ENCODE measurements at regions not wholly inside any gene's neighbourhood (a gene's known extent, or its start where the extent isn't known, plus 50 kb on each side); places are given as distances from the start of the nearest gene placed in this dataset.

GRCh38 chr6:156316583-156317125 is 460.5 kb upstream of the ARID1B start:
- no peak overlapping the region for H3K4me3 Mint-ChIP-seq
- Histone ChIP-seq H3K4me1 (ENCODE audit: control insufficient read depth in 2 of 2, insufficient read depth in 2 of 2, low read length in 2 of 2) (no peaks in the 10 kb centered on the region), H3K36me3 (ENCODE audit: control insufficient read depth in 2 of 3, insufficient read depth in 3 of 3, low read length in 3 of 3) (no peaks in the 10 kb centered on the region), H3K27ac (ENCODE audit: low read depth, low read length) (no peak overlapping the region), H3K4me3 (ENCODE audit: low read length) (no peak overlapping the region), H3K9me3 (ENCODE audit: control insufficient read depth in 2 of 3, low read length in 3 of 3) (no peaks in the 10 kb centered on the region), H3K27me3 (ENCODE audit: control insufficient read depth in 2 of 2, insufficient read depth in 2 of 2, low read length in 2 of 2) (no peaks in the 10 kb centered on the region)
- no peaks in the 10 kb centered on the region for H3K4me1 Mint-ChIP-seq
- DNase-seq (no peak), ATAC-seq (no peak)
- ChIA-PET POLR2A (interaction anchor here (0.7 kb wide), 1 partner anchor 1676 kb away, joined by 3 read pairs; no protein-coding TSS in a partner anchor), CTCF (no interaction called here)
- H3K36me3 Mint-ChIP-seq = peaks cover 0 to 4% (median 0%) of the 10 kb centered on the region in 5 donors
- intact Hi-C loops (cut with micrococcal nuclease) = no loop called here
- H3K9me3 Mint-ChIP-seq = peaks cover 0 to 6% (median 0%) of the 10 kb centered on the region in 11 donors
- no peaks in the 10 kb centered on the region for H3K27me3 Mint-ChIP-seq
- H3K27ac Mint-ChIP-seq = no peak overlapping the region

GRCh38 chr6:156315146-156315545 is 462.0 kb upstream of the ARID1B start:
- no peak for DNase-seq
- Mint-ChIP-seq H3K4me1 (peaks cover 0 to 4% (median 0%) of the 10 kb centered on the region in 7 donors), H3K36me3 (peaks cover 0 to 4% (median 0%) of the 10 kb centered on the region in 5 donors), H3K27ac (peak overlapping the region in 1 of 9 donors; percentile 17), H3K4me3 (no peak overlapping the region), H3K27me3 (no peaks in the 10 kb centered on the region), H3K9me3 (peaks cover 0 to 3% (median 0%) of the 10 kb centered on the region in 11 donors)
- ATAC-seq = no peak
- intact Hi-C loops (cut with micrococcal nuclease) = no loop called here
- Histone ChIP-seq H3K27me3 (ENCODE audit: control insufficient read depth in 2 of 2, insufficient read depth in 2 of 2, low read length in 2 of 2) (no peaks in the 10 kb centered on the region), H3K4me3 (ENCODE audit: low read length) (no peak overlapping the region), H3K4me1 (ENCODE audit: control insufficient read depth in 2 of 2, insufficient read depth in 2 of 2, low read length in 2 of 2) (no peaks in the 10 kb centered on the region), H3K27ac (ENCODE audit: low read depth, low read length) (no peak overlapping the region), H3K36me3 (ENCODE audit: control insufficient read depth in 2 of 3, insufficient read depth in 3 of 3, low read length in 3 of 3) (no peaks in the 10 kb centered on the region), H3K9me3 (ENCODE audit: control insufficient read depth in 2 of 3, low read length in 3 of 3) (no peaks in the 10 kb centered on the region)
- ChIA-PET POLR2A (no interaction called here), CTCF (no interaction called here)

- Mint-ChIP-seq H3K9me3 (peaks cover 0 to 3% (median 0%) of the 10 kb centered on the region in 11 donors), H3K4me1 (peaks cover 0 to 4% (median 0%) of the 10 kb centered on the region in 7 donors), H3K27me3 (no peaks in the 10 kb centered on the region), H3K4me3 (no peak overlapping the region), H3K36me3 (no peaks in the 10 kb centered on the region), H3K27ac (no peak overlapping the region)
- no peak overlapping the region for H3K27ac ChIP-seq (ENCODE audit: low read depth, low read length)
- H3K9me3 ChIP-seq (ENCODE audit: control insufficient read depth in 2 of 3, low read length in 3 of 3) = no peaks in the 10 kb centered on the region
- intact Hi-C loops (cut with micrococcal nuclease) = no loop called here
- POLR2A ChIA-PET = no interaction called here
- H3K4me3 ChIP-seq (ENCODE audit: low read length) = no peak overlapping the region
- CTCF ChIA-PET = no interaction called here
- no peaks in the 10 kb centered on the region for H3K4me1 ChIP-seq (ENCODE audit: control insufficient read depth in 2 of 2, insufficient read depth in 2 of 2, low read length in 2 of 2)
- no peaks in the 10 kb centered on the region for H3K27me3 ChIP-seq (ENCODE audit: control insufficient read depth in 2 of 2, insufficient read depth in 2 of 2, low read length in 2 of 2)
- DNase-seq = no peak
- ATAC-seq = no peak
- H3K36me3 ChIP-seq (ENCODE audit: control insufficient read depth in 2 of 3, insufficient read depth in 3 of 3, low read length in 3 of 3) = no peaks in the 10 kb centered on the region
Measured at GRCh38 chr6:156313037-156313436, 464.1 kb upstream of the ARID1B start.

GRCh38 chr6:156311291-156311690 is 465.9 kb upstream of the ARID1B start:
- no peak overlapping the region for H3K4me3 ChIP-seq (ENCODE audit: low read length)
- H3K9me3 ChIP-seq (ENCODE audit: control insufficient read depth in 2 of 3, low read length in 3 of 3) = no peaks in the 10 kb centered on the region
- no peaks in the 10 kb centered on the region for H3K36me3 Mint-ChIP-seq
- no peaks in the 10 kb centered on the region for H3K4me1 ChIP-seq (ENCODE audit: control insufficient read depth in 2 of 2, insufficient read depth in 2 of 2, low read length in 2 of 2)
- H3K27ac Mint-ChIP-seq = no peak overlapping the region
- intact Hi-C loops (cut with micrococcal nuclease) = no loop called here
- peaks cover 0 to 4% (median 0%) of the 10 kb centered on the region in 7 donors for H3K4me1 Mint-ChIP-seq
- H3K27ac ChIP-seq (ENCODE audit: low read depth, low read length) = no peak overlapping the region
- DNase-seq = no peak
- no peak overlapping the region for H3K4me3 Mint-ChIP-seq
- ATAC-seq = no peak
- no peaks in the 10 kb centered on the region for H3K27me3 Mint-ChIP-seq
- no peaks in the 10 kb centered on the region for H3K27me3 ChIP-seq (ENCODE audit: control insufficient read depth in 2 of 2, insufficient read depth in 2 of 2, low read length in 2 of 2)
- H3K36me3 ChIP-seq (ENCODE audit: control insufficient read depth in 2 of 3, insufficient read depth in 3 of 3, low read length in 3 of 3) = no peaks in the 10 kb centered on the region
- ChIA-PET POLR2A (no interaction called here), CTCF (no interaction called here)
- peaks cover 0 to 3% (median 0%) of the 10 kb centered on the region in 11 donors for H3K9me3 Mint-ChIP-seq

- intact Hi-C loops (cut with micrococcal nuclease) = no loop called here
- DNase-seq = no peak
- Mint-ChIP-seq H3K9me3 (peaks cover 0 to 3% (median 0%) of the 10 kb centered on the region in 11 donors), H3K4me1 (peaks cover 0 to 4% (median 0%) of the 10 kb centered on the region in 7 donors), H3K4me3 (no peak overlapping the region), H3K36me3 (no peaks in the 10 kb centered on the region), H3K27me3 (no peaks in the 10 kb centered on the region), H3K27ac (no peak overlapping the region)
- no peak overlapping the region for H3K27ac ChIP-seq (ENCODE audit: low read depth, low read length)
- no peak for ATAC-seq
- no peak overlapping the region for H3K4me3 ChIP-seq (ENCODE audit: low read length)
- no peaks in the 10 kb centered on the region for H3K9me3 ChIP-seq (ENCODE audit: control insufficient read depth in 2 of 3, low read length in 3 of 3)
- H3K4me1 ChIP-seq (ENCODE audit: control insufficient read depth in 2 of 2, insufficient read depth in 2 of 2, low read length in 2 of 2) = no peaks in the 10 kb centered on the region
- POLR2A ChIA-PET = interaction anchor here (0.7 kb wide), 1 partner anchor 18 kb away, joined by 4 read pairs; no protein-coding TSS in a partner anchor
- CTCF ChIA-PET = no interaction called here
- no peaks in the 10 kb centered on the region for H3K36me3 ChIP-seq (ENCODE audit: control insufficient read depth in 2 of 3, insufficient read depth in 3 of 3, low read length in 3 of 3)
- no peaks in the 10 kb centered on the region for H3K27me3 ChIP-seq (ENCODE audit: control insufficient read depth in 2 of 2, insufficient read depth in 2 of 2, low read length in 2 of 2)
Measured at GRCh38 chr6:156310701-156311100, 466.5 kb upstream of the ARID1B start.

GRCh38 chr6:156309017-156309416 is 468.2 kb upstream of the ARID1B start:
- H3K36me3 Mint-ChIP-seq = no peaks in the 10 kb centered on the region
- Histone ChIP-seq H3K9me3 (ENCODE audit: control insufficient read depth in 2 of 3, low read length in 3 of 3) (no peaks in the 10 kb centered on the region), H3K4me1 (ENCODE audit: control insufficient read depth in 2 of 2, insufficient read depth in 2 of 2, low read length in 2 of 2) (no peaks in the 10 kb centered on the region), H3K36me3 (ENCODE audit: control insufficient read depth in 2 of 3, insufficient read depth in 3 of 3, low read length in 3 of 3) (no peaks in the 10 kb centered on the region), H3K4me3 (ENCODE audit: low read length) (no peak overlapping the region), H3K27me3 (ENCODE audit: control insufficient read depth in 2 of 2, insufficient read depth in 2 of 2, low read length in 2 of 2) (no peaks in the 10 kb centered on the region), H3K27ac (ENCODE audit: low read depth, low read length) (no peak overlapping the region)
- peaks cover 0 to 3% (median 0%) of the 10 kb centered on the region in 11 donors for H3K9me3 Mint-ChIP-seq
- ATAC-seq (no peak), DNase-seq (no peak)
- POLR2A ChIA-PET = interaction anchor here (0.7 kb wide), 1 partner anchor 1081 kb away, joined by 3 read pairs; no protein-coding TSS in a partner anchor
- peak overlapping the region in 1 of 9 donors; percentile 6 for H3K27ac Mint-ChIP-seq
- peaks cover 0 to 4% (median 0%) of the 10 kb centered on the region in 7 donors for H3K4me1 Mint-ChIP-seq
- CTCF ChIA-PET = no interaction called here
- no peak overlapping the region for H3K4me3 Mint-ChIP-seq
- intact Hi-C loops (cut with micrococcal nuclease) = no loop called here
- H3K27me3 Mint-ChIP-seq = no peaks in the 10 kb centered on the region

GRCh38 chr6:156308604-156309003 is 468.6 kb upstream of the ARID1B start:
- Mint-ChIP-seq H3K36me3 (no peaks in the 10 kb centered on the region), H3K27ac (no peak overlapping the region), H3K27me3 (no peaks in the 10 kb centered on the region), H3K9me3 (peaks cover 0 to 3% (median 0%) of the 10 kb centered on the region in 11 donors), H3K4me3 (no peak overlapping the region), H3K4me1 (peaks cover 0 to 4% (median 0%) of the 10 kb centered on the region in 7 donors)
- ATAC-seq (no peak), DNase-seq (no peak)
- Histone ChIP-seq H3K4me3 (ENCODE audit: low read length) (no peak overlapping the region), H3K9me3 (ENCODE audit: control insufficient read depth in 2 of 3, low read length in 3 of 3) (no peaks in the 10 kb centered on the region), H3K36me3 (ENCODE audit: control insufficient read depth in 2 of 3, insufficient read depth in 3 of 3, low read length in 3 of 3) (no peaks in the 10 kb centered on the region), H3K27me3 (ENCODE audit: control insufficient read depth in 2 of 2, insufficient read depth in 2 of 2, low read length in 2 of 2) (no peaks in the 10 kb centered on the region), H3K4me1 (ENCODE audit: control insufficient read depth in 2 of 2, insufficient read depth in 2 of 2, low read length in 2 of 2) (no peaks in the 10 kb centered on the region), H3K27ac (ENCODE audit: low read depth, low read length) (no peak overlapping the region)
- CTCF ChIA-PET = no interaction called here
- POLR2A ChIA-PET = interaction anchor here (0.7 kb wide), 1 partner anchor 1080 kb away, joined by 3 read pairs; no protein-coding TSS in a partner anchor
- intact Hi-C loops (cut with micrococcal nuclease) = no loop called here

Measured in naive thymus-derived CD4-positive, alpha-beta T cell (primary cell).